ENCODE measurements at regions not wholly inside any gene's neighbourhood (a gene's known extent, or its start where the extent isn't known, plus 50 kb on each side); places are given as distances from the start of the nearest gene placed in this dataset.

- TF ChIP-seq CTCF (conservative IDR thresholded peaks at IDR 0.05 in 1 of 2, IDR thresholded peaks at IDR 0.05 in 1 of 2; ENCODE audit: low read depth in 1 of 2, low read length in 2 of 2), result no peak
- TF ChIP-seq EZH2 (IDR thresholded peaks at IDR 0.05; ENCODE audit: low read length, missing control alignments), result no peak
These were observed 2405.8 kb downstream of the PCDH7 start for GRCh38 chr4:33126002-33126401.

All from fibroblast of lung (primary cell).